GM23338 (cell line): ENCODE measurements at regions not wholly inside any gene's neighbourhood (a gene's known extent, or its start where the extent isn't known, plus 50 kb on each side); places are given as distances from the start of the nearest gene placed in this dataset.

ENCODE experiments used
- ATAC-seq: fragments of 200-7000 bp; cut with Tn5 transposase; 3 replicates; pipeline ENCODE4 v1.9.1; 2020
- DNase-seq: peaks from one replicate; pipeline ENCODE4 v3.0.0-alpha.2; 2015; ENCODE audit warnings: low spot score
- H2AFZ ChIP-seq: fragments of 200-600 bp; sonication (generic); 2 replicates; pipeline ENCODE4 v1.8.0; 2016; ENCODE audit warnings: antibody characterized with exemption, mild to moderate bottlenecking, moderate library complexity
- H3F3A ChIP-seq: fragments of 200-600 bp; sonication (generic); replicated peaks from 2 replicates; pipeline ENCODE4 v1.8.0; 2017; ENCODE audit warnings: antibody characterized with exemption, mixed run types, low read depth
- H3K27ac ChIP-seq: fragments of 200-600 bp; sonication (generic); 2 replicates; pipeline ENCODE4 v1.6.1; 2016; ENCODE audit warnings: low read depth
- H3K27me3 ChIP-seq: fragments of 200-600 bp; sonication (generic); 2 replicates; pipeline ENCODE4 v1.8.0; 2016; ENCODE audit warnings: mild to moderate bottlenecking, mixed run types, moderate library complexity; ENCODE audit not compliant: insufficient read depth
- H3K36me3 ChIP-seq: fragments of 200-600 bp; sonication (generic); 2 replicates; pipeline ENCODE4 v1.8.0; 2016; ENCODE audit warnings: mild to moderate bottlenecking; ENCODE audit not compliant: insufficient read depth
- H3K4me1 ChIP-seq: fragments of 200-600 bp; sonication (generic); 2 replicates; pipeline ENCODE4 v1.8.0; 2016; ENCODE audit warnings: mild to moderate bottlenecking, moderate library complexity; ENCODE audit not compliant: insufficient read depth
- H3K4me2 ChIP-seq: fragments of 200-600 bp; sonication (generic); 2 replicates; pipeline ENCODE4 v1.7.1; 2017; ENCODE audit warnings: mixed run types
- H3K4me3 ChIP-seq: fragments of 200-600 bp; sonication (generic); 2 replicates; pipeline ENCODE4 v1.6.1; 2016; ENCODE audit warnings: mixed run types
- H3K79me2 ChIP-seq: fragments of 200-600 bp; sonication (generic); replicated peaks from 2 replicates; pipeline ENCODE4 v1.8.0; 2017; ENCODE audit warnings: mild to moderate bottlenecking; ENCODE audit not compliant: insufficient read depth
- H3K9me2 ChIP-seq: fragments of 200-600 bp; sonication (generic); 2 replicates; pipeline ENCODE4 v1.8.0; 2017; ENCODE audit not compliant: insufficient read depth
- H4K20me1 ChIP-seq: fragments of 200-600 bp; sonication (generic); replicated peaks from 2 replicates; pipeline ENCODE4 v1.8.0; 2017; ENCODE audit warnings: mild to moderate bottlenecking; ENCODE audit not compliant: insufficient read depth
- H3K27ac Mint-ChIP-seq: 2 replicates; pipeline ENCODE4 v1.8.0; 2020; ENCODE audit warnings: inconsistent platforms, mild to moderate bottlenecking, moderate library complexity, mixed read lengths
- H3K27me3 Mint-ChIP-seq: 3 replicates; pipeline ENCODE4 v1.8.0; 2022; ENCODE audit warnings: low read depth, mild to moderate bottlenecking, moderate library complexity, mixed read lengths, inconsistent platforms; ENCODE audit not compliant: insufficient read depth, poor library complexity
- H3K36me3 Mint-ChIP-seq: 3 replicates; pipeline ENCODE4 v1.8.0; 2021; ENCODE audit warnings: low read depth, mild to moderate bottlenecking, inconsistent platforms, moderate library complexity, mixed read lengths
- H3K4me1 Mint-ChIP-seq: 3 replicates; pipeline ENCODE4 v1.8.0; 2020; ENCODE audit warnings: mild to moderate bottlenecking, inconsistent platforms, mixed read lengths
- H3K4me3 Mint-ChIP-seq: 3 replicates; pipeline ENCODE4 v1.8.0; 2021; ENCODE audit warnings: moderate library complexity, mild to moderate bottlenecking, inconsistent platforms, mixed read lengths
- H3K9me3 Mint-ChIP-seq: 3 replicates; pipeline ENCODE4 v1.8.0; 2020; ENCODE audit warnings: moderate library complexity, mild to moderate bottlenecking, inconsistent platforms, mixed read lengths
- POLR2AphosphoS5 ChIP-seq: IDR thresholded peaks from 2 replicates; pipeline ENCODE4 v1.6.1; 2016; ENCODE audit warnings: antibody characterized with exemption, low read depth
- REST ChIP-seq: IDR thresholded peaks from one replicate; pipeline ENCODE4 v1.6.1; 2018; ENCODE audit warnings: antibody characterized with exemption; ENCODE audit not compliant: unreplicated experiment
- STAT1 ChIP-seq: IDR thresholded peaks from one replicate; pipeline ENCODE4 v1.6.1; 2016; ENCODE audit warnings: antibody characterized with exemption; ENCODE audit not compliant: unreplicated experiment
- ZNF114 ChIP-seq: fragments of 250-450 bp; sonication (Bioruptor Pico); IDR thresholded peaks from 2 replicates; pipeline ENCODE4 v1.5.0; 2020; ENCODE audit warnings: mild to moderate bottlenecking, moderate library complexity
- TF ChIP-seq, protein P1 (sequence below): fragments of 250-450 bp; sonication (Bioruptor Pico); IDR thresholded peaks from 2 replicates; pipeline ENCODE4 v1.5.0; 2020; ENCODE audit warnings: mild to moderate bottlenecking, moderate library complexity
- TF ChIP-seq, protein P2 (sequence below), 2 experiments: fragments of 200-600 bp in 1 of 2; sonication (generic) in 1 of 2; conservative IDR thresholded peaks; 2 replicates each; pipeline versions ENCODE4 v1.5.1 to v1.6.1; 2016 to 2017; ENCODE audit warnings: antibody characterized with exemption in 2 of 2, low read depth in 2 of 2, mild to moderate bottlenecking in 2 of 2, moderate library complexity in 1 of 2

- peaks cover 9% of the 10 kb centered on the region; the same call in 1 of the 2 replicates for H3K4me1 ChIP-seq
- peak overlapping the region; percentile 31; the same call in 1 of the 2 replicates for H2AFZ ChIP-seq
- Mint-ChIP-seq H3K27ac (no peak overlapping the region), H3K27me3 (no peaks in the 10 kb centered on the region), H3K4me1 (peaks cover 21% of the 10 kb centered on the region; the same call in 2 of the 3 replicates), H3K4me3 (no peak overlapping the region), H3K9me3 (no peaks in the 10 kb centered on the region), H3K36me3 (no peaks in the 10 kb centered on the region)
- no peaks in the 10 kb centered on the region for H3K79me2 ChIP-seq
- no peaks in the 10 kb centered on the region for H3F3A ChIP-seq
- TF ChIP-seq STAT1 (no peak), REST (no peak), POLR2AphosphoS5 (no peak), ZNF114 (CRISPR knock-in tag) (no peak)
- TF ChIP-seq, protein P1, sequence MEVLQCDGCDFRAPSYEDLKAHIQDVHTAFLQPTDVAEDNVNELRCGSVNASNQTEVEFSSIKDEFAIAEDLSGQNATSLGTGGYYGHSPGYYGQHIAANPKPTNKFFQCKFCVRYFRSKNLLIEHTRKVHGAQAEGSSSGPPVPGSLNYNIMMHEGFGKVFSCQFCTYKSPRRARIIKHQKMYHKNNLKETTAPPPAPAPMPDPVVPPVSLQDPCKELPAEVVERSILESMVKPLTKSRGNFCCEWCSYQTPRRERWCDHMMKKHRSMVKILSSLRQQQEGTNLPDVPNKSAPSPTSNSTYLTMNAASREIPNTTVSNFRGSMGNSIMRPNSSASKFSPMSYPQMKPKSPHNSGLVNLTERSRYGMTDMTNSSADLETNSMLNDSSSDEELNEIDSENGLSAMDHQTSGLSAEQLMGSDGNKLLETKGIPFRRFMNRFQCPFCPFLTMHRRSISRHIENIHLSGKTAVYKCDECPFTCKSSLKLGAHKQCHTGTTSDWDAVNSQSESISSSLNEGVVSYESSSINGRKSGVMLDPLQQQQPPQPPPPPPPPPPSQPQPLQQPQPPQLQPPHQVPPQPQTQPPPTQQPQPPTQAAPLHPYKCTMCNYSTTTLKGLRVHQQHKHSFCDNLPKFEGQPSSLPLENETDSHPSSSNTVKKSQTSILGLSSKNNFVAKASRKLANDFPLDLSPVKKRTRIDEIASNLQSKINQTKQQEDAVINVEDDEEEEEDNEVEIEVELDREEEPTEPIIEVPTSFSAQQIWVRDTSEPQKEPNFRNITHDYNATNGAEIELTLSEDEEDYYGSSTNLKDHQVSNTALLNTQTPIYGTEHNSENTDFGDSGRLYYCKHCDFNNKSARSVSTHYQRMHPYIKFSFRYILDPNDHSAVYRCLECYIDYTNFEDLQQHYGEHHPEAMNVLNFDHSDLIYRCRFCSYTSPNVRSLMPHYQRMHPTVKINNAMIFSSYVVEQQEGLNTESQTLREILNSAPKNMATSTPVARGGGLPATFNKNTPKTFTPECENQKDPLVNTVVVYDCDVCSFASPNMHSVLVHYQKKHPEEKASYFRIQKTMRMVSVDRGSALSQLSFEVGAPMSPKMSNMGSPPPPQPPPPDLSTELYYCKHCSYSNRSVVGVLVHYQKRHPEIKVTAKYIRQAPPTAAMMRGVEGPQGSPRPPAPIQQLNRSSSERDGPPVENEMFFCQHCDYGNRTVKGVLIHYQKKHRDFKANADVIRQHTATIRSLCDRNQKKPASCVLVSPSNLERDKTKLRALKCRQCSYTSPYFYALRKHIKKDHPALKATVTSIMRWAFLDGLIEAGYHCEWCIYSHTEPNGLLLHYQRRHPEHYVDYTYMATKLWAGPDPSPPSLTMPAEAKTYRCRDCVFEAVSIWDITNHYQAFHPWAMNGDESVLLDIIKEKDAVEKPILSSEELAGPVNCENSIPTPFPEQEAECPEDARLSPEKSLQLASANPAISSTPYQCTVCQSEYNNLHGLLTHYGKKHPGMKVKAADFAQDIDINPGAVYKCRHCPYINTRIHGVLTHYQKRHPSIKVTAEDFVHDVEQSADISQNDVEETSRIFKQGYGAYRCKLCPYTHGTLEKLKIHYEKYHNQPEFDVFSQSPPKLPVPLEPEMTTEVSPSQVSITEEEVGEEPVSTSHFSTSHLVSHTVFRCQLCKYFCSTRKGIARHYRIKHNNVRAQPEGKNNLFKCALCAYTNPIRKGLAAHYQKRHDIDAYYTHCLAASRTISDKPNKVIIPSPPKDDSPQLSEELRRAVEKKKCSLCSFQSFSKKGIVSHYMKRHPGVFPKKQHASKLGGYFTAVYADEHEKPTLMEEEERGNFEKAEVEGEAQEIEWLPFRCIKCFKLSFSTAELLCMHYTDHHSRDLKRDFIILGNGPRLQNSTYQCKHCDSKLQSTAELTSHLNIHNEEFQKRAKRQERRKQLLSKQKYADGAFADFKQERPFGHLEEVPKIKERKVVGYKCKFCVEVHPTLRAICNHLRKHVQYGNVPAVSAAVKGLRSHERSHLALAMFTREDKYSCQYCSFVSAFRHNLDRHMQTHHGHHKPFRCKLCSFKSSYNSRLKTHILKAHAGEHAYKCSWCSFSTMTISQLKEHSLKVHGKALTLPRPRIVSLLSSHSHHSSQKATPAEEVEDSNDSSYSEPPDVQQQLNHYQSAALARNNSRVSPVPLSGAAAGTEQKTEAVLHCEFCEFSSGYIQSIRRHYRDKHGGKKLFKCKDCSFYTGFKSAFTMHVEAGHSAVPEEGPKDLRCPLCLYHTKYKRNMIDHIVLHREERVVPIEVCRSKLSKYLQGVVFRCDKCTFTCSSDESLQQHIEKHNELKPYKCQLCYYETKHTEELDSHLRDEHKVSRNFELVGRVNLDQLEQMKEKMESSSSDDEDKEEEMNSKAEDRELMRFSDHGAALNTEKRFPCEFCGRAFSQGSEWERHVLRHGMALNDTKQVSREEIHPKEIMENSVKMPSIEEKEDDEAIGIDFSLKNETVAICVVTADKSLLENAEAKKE (CRISPR knock-in tag) = no peak
- TF ChIP-seq, protein P2, sequence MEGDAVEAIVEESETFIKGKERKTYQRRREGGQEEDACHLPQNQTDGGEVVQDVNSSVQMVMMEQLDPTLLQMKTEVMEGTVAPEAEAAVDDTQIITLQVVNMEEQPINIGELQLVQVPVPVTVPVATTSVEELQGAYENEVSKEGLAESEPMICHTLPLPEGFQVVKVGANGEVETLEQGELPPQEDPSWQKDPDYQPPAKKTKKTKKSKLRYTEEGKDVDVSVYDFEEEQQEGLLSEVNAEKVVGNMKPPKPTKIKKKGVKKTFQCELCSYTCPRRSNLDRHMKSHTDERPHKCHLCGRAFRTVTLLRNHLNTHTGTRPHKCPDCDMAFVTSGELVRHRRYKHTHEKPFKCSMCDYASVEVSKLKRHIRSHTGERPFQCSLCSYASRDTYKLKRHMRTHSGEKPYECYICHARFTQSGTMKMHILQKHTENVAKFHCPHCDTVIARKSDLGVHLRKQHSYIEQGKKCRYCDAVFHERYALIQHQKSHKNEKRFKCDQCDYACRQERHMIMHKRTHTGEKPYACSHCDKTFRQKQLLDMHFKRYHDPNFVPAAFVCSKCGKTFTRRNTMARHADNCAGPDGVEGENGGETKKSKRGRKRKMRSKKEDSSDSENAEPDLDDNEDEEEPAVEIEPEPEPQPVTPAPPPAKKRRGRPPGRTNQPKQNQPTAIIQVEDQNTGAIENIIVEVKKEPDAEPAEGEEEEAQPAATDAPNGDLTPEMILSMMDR (conservative IDR thresholded peaks at IDR 0.05; ENCODE audit: low read depth in 2 of 2) = no peak
- no peak overlapping the region for H3K4me2 ChIP-seq
- no peaks in the 10 kb centered on the region for H3K27me3 ChIP-seq
- DNase-seq = peak; percentile 16
- no peak overlapping the region for H3K27ac ChIP-seq
- no peaks in the 10 kb centered on the region for H3K36me3 ChIP-seq
- H3K9me2 ChIP-seq = 0 out of 2 replicates have a peak, but pooled peaks cover 3% of the 10 kb centered on the region
- H3K4me3 ChIP-seq = no peak overlapping the region
- no peaks in the 10 kb centered on the region for H4K20me1 ChIP-seq
- ATAC-seq = no peak; the same call in 2 of the 3 replicates
Measured at GRCh38 chr10:88080213-88080612, 216.8 kb downstream of the PTEN start.
